Fibroblast of lung (primary cell): ENCODE measurements at regions not wholly inside any gene's neighbourhood (a gene's known extent, or its start where the extent isn't known, plus 50 kb on each side); places are given as distances from the start of the nearest gene placed in this dataset.

Experiments used
- DNase-seq, 2 donors: peaks; one replicate each; pipeline versions ENCODE4 v3.0.0 to v3.0.0-alpha.2; 2010; ENCODE audit warnings: low read depth in 2 of 2
- H2AFZ ChIP-seq: 2 replicates; pipeline ENCODE4 v1.5.1; 2012; ENCODE audit warnings: low read length, control low read depth, inconsistent platforms
- H3K27ac ChIP-seq: 2 replicates; pipeline ENCODE4 v1.5.1; 2011; ENCODE audit warnings: low read length, control low read depth; ENCODE audit not compliant: insufficient read depth
- H3K27me3 ChIP-seq: 2 replicates; pipeline ENCODE4 v1.5.1; 2011; ENCODE audit warnings: mild to moderate bottlenecking, low read length; ENCODE audit not compliant: control insufficient read depth, insufficient read depth
- H3K36me3 ChIP-seq: 2 replicates; pipeline ENCODE4 v1.5.1; 2011; ENCODE audit warnings: low read length; ENCODE audit not compliant: control insufficient read depth, insufficient read depth
- H3K4me1 ChIP-seq: 2 replicates; pipeline ENCODE4 v1.5.1; 2011; ENCODE audit warnings: low read length; ENCODE audit not compliant: control insufficient read depth, insufficient read depth; ENCODE audit errors: extremely low read depth
- H3K4me2 ChIP-seq: 2 replicates; pipeline ENCODE4 v1.5.1; 2011; ENCODE audit warnings: low read length, control low read depth; ENCODE audit not compliant: insufficient read depth; ENCODE audit errors: extremely low read depth
- H3K4me3 ChIP-seq, 4 experiments: fragments of 200-600 bp in 1 of 4; sonication (generic) in 1 of 4; replicated peaks in 1 of 4; 2 replicates each; pipeline ENCODE4 v1.5.1; 2011 to 2016; ENCODE audit warnings: low read length in 4 of 4, low read depth in 3 of 4, mild to moderate bottlenecking in 3 of 4, control low read depth in 2 of 4, inconsistent platforms in 1 of 4, mixed read lengths in 1 of 4; ENCODE audit not compliant: insufficient read depth in 1 of 4; ENCODE audit errors: control extremely low read depth in 1 of 4
- H3K79me2 ChIP-seq: 2 replicates; pipeline ENCODE4 v1.5.1; 2012; ENCODE audit warnings: mild to moderate bottlenecking, low read length, inconsistent platforms; ENCODE audit not compliant: control insufficient read depth, insufficient read depth
- H3K9ac ChIP-seq: 2 replicates; pipeline ENCODE4 v1.5.1; 2011; ENCODE audit warnings: mild to moderate bottlenecking, low read length, control low read depth; ENCODE audit not compliant: insufficient read depth
- H3K9me3 ChIP-seq: 2 replicates; pipeline ENCODE4 v1.5.1; 2012; ENCODE audit warnings: low read depth, low read length; ENCODE audit not compliant: control insufficient read depth, insufficient read depth
- H4K20me1 ChIP-seq: 2 replicates; pipeline ENCODE4 v1.5.1; 2011; ENCODE audit warnings: low read length; ENCODE audit not compliant: control insufficient read depth, insufficient read depth; ENCODE audit errors: extremely low read depth
- CTCF ChIP-seq, 2 donors: IDR thresholded peaks in 1 of 2; conservative IDR thresholded peaks in 1 of 2; 1 replicate in 1 of 2; 2 replicates in 1 of 2; pipeline ENCODE4 v1.5.1; 2011 to 2012; ENCODE audit warnings: low read length in 2 of 2, control low read depth in 1 of 2, inconsistent platforms in 1 of 2, low read depth in 1 of 2, mild to moderate bottlenecking in 1 of 2
- EZH2 ChIP-seq: IDR thresholded peaks from 2 replicates; pipeline ENCODE4 v1.5.1; 2012; ENCODE audit warnings: low read length, control low read depth, mild to moderate bottlenecking; ENCODE audit errors: missing control alignments

GRCh38 chr13:83536941-83537340 lies 345.3 kb downstream of the SLITRK1 start:
- no peaks in the 10 kb centered on the region for H3K27me3 ChIP-seq
- H3K36me3 ChIP-seq, result no peaks in the 10 kb centered on the region
- H3K4me2 ChIP-seq, result no peak overlapping the region
- H4K20me1 ChIP-seq, result no peaks in the 10 kb centered on the region
- TF ChIP-seq CTCF (conservative IDR thresholded peaks at IDR 0.05 in 1 of 2, IDR thresholded peaks at IDR 0.05 in 1 of 2; ENCODE audit: low read depth in 1 of 2, low read length in 2 of 2) (no peak), EZH2 (no peak)
- no peak overlapping the region for H3K4me3 ChIP-seq
- no peaks in the 10 kb centered on the region for H3K9me3 ChIP-seq
- H3K9ac ChIP-seq, result no peak overlapping the region
- no peak overlapping the region for H3K27ac ChIP-seq
- H3K4me1 ChIP-seq, result no peaks in the 10 kb centered on the region
- no peak overlapping the region for H2AFZ ChIP-seq
- DNase-seq, result no peak
- H3K79me2 ChIP-seq, result no peaks in the 10 kb centered on the region

GRCh38 chr13:83536153-83536552 lies 346.1 kb downstream of the SLITRK1 start:
- Histone ChIP-seq H4K20me1 (no peaks in the 10 kb centered on the region), H3K4me2 (no peak overlapping the region)

DNA sequence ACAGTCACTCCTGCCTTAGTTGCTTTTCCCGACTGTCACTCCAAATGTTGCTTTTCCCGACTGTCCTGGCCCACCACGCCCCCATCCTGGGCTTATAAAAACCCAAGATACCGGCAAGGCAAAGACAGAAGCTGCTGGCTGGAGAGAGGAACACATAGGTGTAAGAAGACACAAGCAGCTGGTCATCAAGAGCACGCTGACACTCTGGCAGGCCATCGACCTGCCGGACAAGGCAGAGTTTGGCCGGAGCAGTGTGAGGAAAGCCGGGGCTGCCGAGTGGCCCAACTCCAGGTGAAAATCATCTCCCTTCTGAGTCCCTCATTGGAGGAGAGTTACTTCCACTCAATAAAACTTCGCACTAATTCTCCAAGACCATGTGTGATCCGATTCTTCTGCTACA lies 349.5 kb downstream of the SLITRK1 start:
- Histone ChIP-seq H3K4me3 (no peak overlapping the region), H3K79me2 (no peaks in the 10 kb centered on the region), H3K4me1 (no peaks in the 10 kb centered on the region), H3K9ac (no peak overlapping the region), H4K20me1 (no peaks in the 10 kb centered on the region), H3K36me3 (no peaks in the 10 kb centered on the region), H3K4me2 (no peak overlapping the region), H3K9me3 (no peaks in the 10 kb centered on the region), H3K27ac (no peak overlapping the region), H2AFZ (no peak overlapping the region), H3K27me3 (no peaks in the 10 kb centered on the region)
- DNase-seq, result no peak
- no peak for TF ChIP-seq EZH2
- TF ChIP-seq CTCF (conservative IDR thresholded peaks at IDR 0.05 in 1 of 2, IDR thresholded peaks at IDR 0.05 in 1 of 2; ENCODE audit: low read depth in 1 of 2, low read length in 2 of 2), result no peak

More at GRCh38 chr13:83536153-83536552, 346.1 kb downstream of the SLITRK1 start:
- Histone ChIP-seq H3K4me3 (no peak overlapping the region), H3K27me3 (no peaks in the 10 kb centered on the region), H3K4me1 (no peaks in the 10 kb centered on the region), H3K9me3 (no peaks in the 10 kb centered on the region), H3K79me2 (no peaks in the 10 kb centered on the region), H3K36me3 (no peaks in the 10 kb centered on the region), H2AFZ (no peak overlapping the region), H3K27ac (no peak overlapping the region), H3K9ac (no peak overlapping the region)
- no peak for TF ChIP-seq EZH2
- DNase-seq, result no peak
